H1 (cell line): ENCODE measurements at regions not wholly inside any gene's neighbourhood (a gene's known extent, or its start where the extent isn't known, plus 50 kb on each side); places are given as distances from the start of the nearest gene placed in this dataset.
A peak's percentile ranks its signal among the peaks of the same experiment; 100 is the strongest.

Experiments used
- CTCF ChIA-PET: fragments of 300-600 bp; sonication (Branson Sonifier 250); formaldehyde crosslinking; loops from one replicate; lab custom pipeline; 2021; ENCODE audit not compliant: partially characterized antibody; lab: Charles Lee
- POLR2A ChIA-PET: fragments of 300-600 bp; sonication (Branson Sonifier 250); formaldehyde crosslinking; loops from one replicate; lab custom pipeline; 2021; ENCODE audit warnings: inconsistent platforms; ENCODE audit not compliant: partially characterized antibody; lab: Charles Lee
- DNase-seq, 2 experiments: peaks; one replicate each; pipeline versions ENCODE4 v3.0.0 to v3.0.0-alpha.2; 2010 to 2022; ENCODE audit warnings: low spot score in 2 of 2, low read depth in 1 of 2, mixed read lengths in 1 of 2
- FAIRE-seq: peaks from 2 replicates; lab custom pipeline; 2011; peaks lifted over from hg19 to GRCh38; lab: Jason Lieb, UNC
- H2AFZ ChIP-seq: 2 replicates; pipeline ENCODE4 v1.8.1; 2012; ENCODE audit warnings: low read length, inconsistent platforms
- H2AK5ac ChIP-seq: 2 replicates; pipeline ENCODE4 v1.6.1; 2013; ENCODE audit warnings: low read depth, low read length
- H2BK120ac ChIP-seq: replicated peaks from 2 replicates; pipeline ENCODE3; 2013; ENCODE audit warnings: low read depth, low read length, inconsistent platforms
- H2BK12ac ChIP-seq: 2 replicates; pipeline ENCODE4 v1.6.1; 2013; ENCODE audit warnings: low read depth, low read length
- H2BK15ac ChIP-seq: 2 replicates; pipeline ENCODE4 v1.6.1; 2013; ENCODE audit warnings: low read length
- H2BK20ac ChIP-seq: 2 replicates; pipeline ENCODE4 v1.6.1; 2013; ENCODE audit warnings: low read length
- H2BK5ac ChIP-seq: 2 replicates; pipeline ENCODE4 v1.6.1; 2013; ENCODE audit warnings: low read depth, low read length
- H3K14ac ChIP-seq: 2 replicates; pipeline ENCODE4 v1.6.1; 2013; ENCODE audit warnings: inconsistent platforms; ENCODE audit not compliant: insufficient read length
- H3K18ac ChIP-seq: 2 replicates; pipeline ENCODE4 v1.6.1; 2013; ENCODE audit warnings: low read length; ENCODE audit errors: extremely low read depth
- H3K23ac ChIP-seq: 2 replicates; pipeline ENCODE4 v1.6.1; 2013; ENCODE audit warnings: inconsistent platforms; ENCODE audit not compliant: insufficient read length
- H3K23me2 ChIP-seq: 2 replicates; pipeline ENCODE4 v1.6.1; 2013; ENCODE audit warnings: low read depth, low read length
- H3K27ac ChIP-seq: 2 replicates; pipeline ENCODE4 v1.6.1; 2011; ENCODE audit warnings: low read depth, low read length, inconsistent platforms
- H3K27me3 ChIP-seq, 4 experiments: replicated peaks in 1 of 4; 1 replicate in 1 of 4; 2 replicates in 3 of 4; pipeline versions ENCODE4 v1.6.1 to v1.8.1; 2011 to 2013; ENCODE audit warnings: low read length in 3 of 4, mild to moderate bottlenecking in 3 of 4, inconsistent platforms in 2 of 4, mixed read lengths in 2 of 4, moderate library complexity in 1 of 4; ENCODE audit not compliant: control insufficient read depth in 3 of 4, insufficient read depth in 3 of 4; ENCODE audit errors: extremely low read depth in 1 of 4
- H3K36me3 ChIP-seq, 4 experiments: 2 replicates each; pipeline versions ENCODE4 v1.6.1 to v1.8.1; 2011 to 2013; ENCODE audit warnings: mild to moderate bottlenecking in 4 of 4, low read length in 3 of 4, moderate library complexity in 2 of 4, control low read depth in 1 of 4, inconsistent platforms in 1 of 4; ENCODE audit not compliant: insufficient read depth in 4 of 4, control insufficient read depth in 2 of 4
- H3K4ac ChIP-seq: replicated peaks from 2 replicates; pipeline ENCODE3; 2013; ENCODE audit warnings: low read length, low read depth, mixed read lengths, inconsistent platforms; ENCODE audit not compliant: insufficient read length
- H3K4me1 ChIP-seq, 4 experiments: replicated peaks in 1 of 4; 1 replicate in 1 of 4; 2 replicates in 3 of 4; pipeline versions ENCODE4 v1.6.1 to v1.8.1; 2011 to 2013; ENCODE audit warnings: low read length in 3 of 4, inconsistent platforms in 2 of 4, mixed read lengths in 1 of 4; ENCODE audit not compliant: insufficient read depth in 4 of 4, control insufficient read depth in 3 of 4
- H3K4me2 ChIP-seq, 2 experiments: 2 replicates each; pipeline versions ENCODE4 v1.6.1 to v1.8.1; 2011 to 2013; ENCODE audit warnings: low read depth in 2 of 2, low read length in 2 of 2, control low read depth in 1 of 2, inconsistent platforms in 1 of 2, mild to moderate bottlenecking in 1 of 2; ENCODE audit not compliant: insufficient read depth in 1 of 2
- H3K4me3 ChIP-seq, 4 experiments: fragments of 200-600, 300-600 bp in 1 of 4; sonication (generic), shearing (Covaris generic), sonication (Bioruptor Twin) in 1 of 4; 2 replicates each; pipeline versions ENCODE4 v1.5.1 to v1.8.1; 2011 to 2016; ENCODE audit warnings: low read length in 4 of 4, low read depth in 3 of 4, control low read depth in 2 of 4, inconsistent platforms in 2 of 4, mild to moderate bottlenecking in 2 of 4, mixed read lengths in 1 of 4, moderate library complexity in 1 of 4; ENCODE audit not compliant: insufficient read depth in 2 of 4; ENCODE audit errors: extremely low read depth in 1 of 4
- H3K56ac ChIP-seq: replicated peaks from 2 replicates; pipeline ENCODE3; 2013; ENCODE audit warnings: low read depth, mild to moderate bottlenecking, mixed read lengths, low read length, inconsistent platforms; ENCODE audit not compliant: insufficient read length
- H3K79me1 ChIP-seq: 2 replicates; pipeline ENCODE4 v1.6.1; 2013; ENCODE audit warnings: low read depth, low read length, control low read depth
- H3K79me2 ChIP-seq, 2 experiments: 2 replicates each; pipeline versions ENCODE4 v1.6.1 to v1.8.1; 2012 to 2013; ENCODE audit warnings: low read length in 2 of 2, mild to moderate bottlenecking in 2 of 2, inconsistent platforms in 1 of 2; ENCODE audit not compliant: insufficient read depth in 2 of 2, control insufficient read depth in 1 of 2
- H3K9ac ChIP-seq, 4 experiments: replicated peaks in 1 of 4; 1 replicate in 1 of 4; 2 replicates in 3 of 4; pipeline versions ENCODE4 v1.6.1 to v1.8.1; 2011 to 2013; ENCODE audit warnings: low read depth in 3 of 4, low read length in 3 of 4, control low read depth in 2 of 4, mild to moderate bottlenecking in 2 of 4, moderate library complexity in 2 of 4, inconsistent platforms in 1 of 4; ENCODE audit errors: extremely low read depth in 1 of 4
- H3K9me3 ChIP-seq, 2 experiments: 2 replicates each; pipeline versions ENCODE4 v1.6.1 to v1.8.1; 2012 to 2013; ENCODE audit warnings: mild to moderate bottlenecking in 2 of 2, moderate library complexity in 2 of 2, control low read depth in 1 of 2, inconsistent platforms in 1 of 2, low read depth in 1 of 2, low read length in 1 of 2, mixed read lengths in 1 of 2; ENCODE audit not compliant: insufficient read depth in 2 of 2
- H4K20me1 ChIP-seq, 2 experiments: replicated peaks in 1 of 2; 2 replicates each; pipeline versions ENCODE3 to v1.8.1; 2011 to 2013; ENCODE audit warnings: inconsistent platforms in 2 of 2, low read length in 2 of 2, mild to moderate bottlenecking in 1 of 2; ENCODE audit not compliant: insufficient read depth in 2 of 2, control insufficient read depth in 1 of 2
- H4K5ac ChIP-seq: 2 replicates; pipeline ENCODE4 v1.6.1; 2013; ENCODE audit warnings: low read length, low read depth, mixed read lengths, inconsistent platforms; ENCODE audit not compliant: insufficient read length
- H4K8ac ChIP-seq: 2 replicates; pipeline ENCODE4 v1.8.0; 2013; ENCODE audit warnings: mild to moderate bottlenecking, moderate library complexity, low read length, inconsistent platforms; ENCODE audit not compliant: insufficient read depth; ENCODE audit errors: extremely low read depth
- H4K91ac ChIP-seq: replicated peaks from 2 replicates; pipeline ENCODE3; 2013; ENCODE audit warnings: low read length, mixed read lengths, inconsistent platforms; ENCODE audit not compliant: insufficient read length
- BRCA1 ChIP-seq: IDR thresholded peaks from 2 replicates; pipeline ENCODE4 v1.6.1; 2012; ENCODE audit warnings: low read depth, low read length, improper control_type of control experiment
- CBX8 ChIP-seq: fragments of 300-800, 300-1000 bp; sonication (generic); IDR thresholded peaks from 2 replicates; pipeline ENCODE4 v1.7.1; 2016; ENCODE audit warnings: low read depth, low read length, borderline replicate concordance
- FOSL1 ChIP-seq: IDR thresholded peaks from 2 replicates; pipeline ENCODE4 v1.6.1; 2011; ENCODE audit warnings: mild to moderate bottlenecking, low read depth, low read length, moderate library complexity; ENCODE audit not compliant: insufficient read depth
- JUND ChIP-seq: IDR thresholded peaks from 2 replicates; pipeline ENCODE4 v1.6.1; 2011; ENCODE audit warnings: mild to moderate bottlenecking, improper control_type of control experiment, low read length
- KDM1A ChIP-seq: fragments of 200-600, 300-600 bp; sonication (generic); IDR thresholded peaks from 2 replicates; pipeline ENCODE4 v1.7.1; 2016; ENCODE audit warnings: mild to moderate bottlenecking, low read length, borderline replicate concordance
- TBP ChIP-seq: IDR thresholded peaks from 2 replicates; pipeline ENCODE4 v1.6.1; 2011; ENCODE audit warnings: low read depth, low read length, improper control_type of control experiment
- TCF12 ChIP-seq: IDR thresholded peaks from 2 replicates; pipeline ENCODE4 v1.6.1; 2011; ENCODE audit warnings: low read depth, mild to moderate bottlenecking, low read length
- TEAD4 ChIP-seq: IDR thresholded peaks from 2 replicates; pipeline ENCODE4 v1.6.1; 2012; ENCODE audit warnings: low read depth, low read length, inconsistent platforms, mixed read lengths
- WGBS, 2 experiments: shearing (Covaris generic) in 1 of 2; methylation state at CpG; one replicate each; pipeline versions ENCODE4 v1.1.6 to v1.1.7; 2013 to 2015; ENCODE audit warnings: low lambda C conversion rate in 2 of 2, mixed read lengths in 2 of 2, inconsistent platforms in 1 of 2, low coverage in 1 of 2, missing lambda C conversion rate in 1 of 2; ENCODE audit not compliant: insufficient replicate concordance in 2 of 2, insufficient coverage in 1 of 2, insufficient read length in 1 of 2; ENCODE audit errors: extremely low coverage in 1 of 2, missing lambda C conversion rate in 1 of 2; 5-methylcytosine and 5-hydroxymethylcytosine counted together
- TF ChIP-seq, protein P1 (sequence below), 3 experiments: IDR thresholded peaks; 1 replicate in 2 of 3; 2 replicates in 1 of 3; pipeline versions ENCODE4 v1.5.1 to v1.6.1; 2011; ENCODE audit warnings: low read length in 3 of 3, mild to moderate bottlenecking in 3 of 3, inconsistent platforms in 2 of 3, low read depth in 1 of 3, moderate library complexity in 1 of 3; ENCODE audit not compliant: insufficient read depth in 1 of 3; ENCODE audit errors: control extremely low read depth in 1 of 3
- TF ChIP-seq, protein P2 (sequence below): IDR thresholded peaks from 2 replicates; pipeline ENCODE4 v1.6.1; 2012; ENCODE audit warnings: inconsistent platforms

DNA sequence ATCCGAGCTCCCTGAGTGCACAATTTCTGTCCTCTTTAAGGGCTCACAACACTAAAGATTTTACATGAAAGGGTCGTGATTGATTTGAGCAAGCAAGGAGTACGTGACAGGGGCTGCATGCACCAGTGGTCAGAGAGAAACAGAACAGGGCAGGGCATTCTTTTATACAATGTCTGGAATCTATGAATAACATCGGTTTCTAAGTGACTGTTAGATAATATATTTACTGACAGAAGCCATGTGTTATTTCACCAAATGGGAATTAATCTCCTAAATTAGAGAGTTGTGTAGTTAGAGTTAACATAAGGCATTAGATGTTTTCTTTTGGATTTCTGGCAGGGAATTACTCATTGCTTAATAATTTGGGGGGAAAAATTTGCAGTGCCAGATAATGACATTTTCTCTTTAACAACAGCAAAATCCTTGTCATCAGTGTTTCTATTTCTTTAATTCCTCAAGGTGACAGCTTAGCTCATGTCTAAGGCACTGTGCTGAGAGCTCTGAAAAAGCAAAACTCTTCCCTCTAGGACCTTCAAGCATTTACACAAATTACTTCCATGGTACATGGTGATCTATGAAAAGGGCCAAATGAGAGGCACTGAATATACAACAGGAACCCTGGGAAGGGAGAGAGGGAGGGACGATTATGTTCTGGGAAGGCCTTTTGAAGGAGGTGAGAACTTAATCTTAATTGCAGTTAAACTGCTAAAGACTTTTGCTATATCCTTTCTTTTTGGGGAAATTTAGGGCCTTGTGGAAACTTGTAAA, 145.0 kb downstream of the RTL3 start:
- Histone ChIP-seq H2BK5ac (peak overlapping the region; percentile 93), H3K23me2 (no peaks in the 10 kb centered on the region), H3K27ac (peak overlapping the region; percentile 63), H3K4me3 (peak overlapping the region in 1 of 4 experiments; percentile 18; a peak in 1 of 8 replicates), H2AFZ (no peak overlapping the region), H3K18ac (peak overlapping the region; percentile 78; the same call in 1 of the 2 replicates), H3K14ac (no peak overlapping the region), H2BK20ac (no peak overlapping the region), H3K4me1 (peaks cover 0 to 4% (median 2%) of the 10 kb centered on the region in 4 experiments; a peak in 3 of 7 replicates), H3K56ac (peak overlapping the region; percentile 30), H4K91ac (peak overlapping the region; percentile 93), H2BK15ac (no peak overlapping the region), H3K79me2 (no peaks in the 10 kb centered on the region), H4K8ac (no peak overlapping the region), H2AK5ac (no peak overlapping the region), H3K23ac (no peak overlapping the region), H2BK120ac (peak overlapping the region; percentile 38), H3K4me2 (0 out of 4 replicates have a peak overlapping the region, but pooled peaks have one; percentile 16 to 24), H4K5ac (peak overlapping the region; percentile 93), H3K4ac (no peak overlapping the region), H3K36me3 (no peaks in the 10 kb centered on the region), H3K9ac (no peak overlapping the region; a peak in 2 of 7 replicates), H3K9me3 (no peaks in the 10 kb centered on the region), H2BK12ac (0 out of 2 replicates have a peak overlapping the region, but pooled peaks have one; percentile 50), H3K79me1 (no peaks in the 10 kb centered on the region), H3K27me3 (no peaks in the 10 kb centered on the region), H4K20me1 (no peaks in the 10 kb centered on the region)
- ChIA-PET POLR2A (interaction anchor here (0.8 kb wide), 1 partner anchor 385 kb away, joined by 3 read pairs; no protein-coding TSS in a partner anchor), CTCF (no interaction called here)
- DNase-seq = no peak
- no peak for FAIRE-seq
- 46% methylated on average over 4 of the region's 5 CpGs; no CpG with 5 or more reads in 1 of the 2 experiments for WGBS, 2 experiments
- TF ChIP-seq TCF12 (no peak), TEAD4 (no peak), CBX8 (no peak), JUND (no peak), KDM1A (no peak), TBP (no peak), BRCA1 (no peak), FOSL1 (no peak)
- TF ChIP-seq, protein P1, sequence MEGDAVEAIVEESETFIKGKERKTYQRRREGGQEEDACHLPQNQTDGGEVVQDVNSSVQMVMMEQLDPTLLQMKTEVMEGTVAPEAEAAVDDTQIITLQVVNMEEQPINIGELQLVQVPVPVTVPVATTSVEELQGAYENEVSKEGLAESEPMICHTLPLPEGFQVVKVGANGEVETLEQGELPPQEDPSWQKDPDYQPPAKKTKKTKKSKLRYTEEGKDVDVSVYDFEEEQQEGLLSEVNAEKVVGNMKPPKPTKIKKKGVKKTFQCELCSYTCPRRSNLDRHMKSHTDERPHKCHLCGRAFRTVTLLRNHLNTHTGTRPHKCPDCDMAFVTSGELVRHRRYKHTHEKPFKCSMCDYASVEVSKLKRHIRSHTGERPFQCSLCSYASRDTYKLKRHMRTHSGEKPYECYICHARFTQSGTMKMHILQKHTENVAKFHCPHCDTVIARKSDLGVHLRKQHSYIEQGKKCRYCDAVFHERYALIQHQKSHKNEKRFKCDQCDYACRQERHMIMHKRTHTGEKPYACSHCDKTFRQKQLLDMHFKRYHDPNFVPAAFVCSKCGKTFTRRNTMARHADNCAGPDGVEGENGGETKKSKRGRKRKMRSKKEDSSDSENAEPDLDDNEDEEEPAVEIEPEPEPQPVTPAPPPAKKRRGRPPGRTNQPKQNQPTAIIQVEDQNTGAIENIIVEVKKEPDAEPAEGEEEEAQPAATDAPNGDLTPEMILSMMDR (IDR thresholded peaks at IDR 0.05; ENCODE audit: control extremely low read depth in 1 of 3, insufficient read depth in 1 of 3, low read depth in 1 of 3, low read length in 3 of 3) = no peak
- TF ChIP-seq, protein P2, sequence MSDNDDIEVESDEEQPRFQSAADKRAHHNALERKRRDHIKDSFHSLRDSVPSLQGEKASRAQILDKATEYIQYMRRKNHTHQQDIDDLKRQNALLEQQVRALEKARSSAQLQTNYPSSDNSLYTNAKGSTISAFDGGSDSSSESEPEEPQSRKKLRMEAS = no peak
